Lower leg skin (tissue), 4 donors: ENCODE measurements at regions not wholly inside any gene's neighbourhood (a gene's known extent, or its start where the extent isn't known, plus 50 kb on each side); places are given as distances from the start of the nearest gene placed in this dataset.

Source experiments
- DNase-seq, 2 donors: peaks; one replicate each; pipeline ENCODE4 v3.0.0-alpha.2; 2019; ENCODE audit warnings: low spot score in 2 of 2
- H3K4me3 ChIP-seq: fragments of 200-600 bp; sonication (generic); 2 replicates; pipeline ENCODE4 v1.5.1; 2017; ENCODE audit warnings: mild to moderate bottlenecking, low read depth; ENCODE audit not compliant: poor library complexity, severe bottlenecking
- CTCF ChIP-seq, 3 donors: fragments of 450-650 bp; IDR thresholded peaks; one replicate each; pipeline ENCODE4 v1.5.1; 2016; ENCODE audit warnings: antibody characterized with exemption in 3 of 3, mild to moderate bottlenecking in 3 of 3, moderate library complexity in 2 of 3
- POLR2A ChIP-seq, 2 donors: fragments of 450-650 bp; IDR thresholded peaks; one replicate each; pipeline ENCODE4 v1.6.1; 2016 to 2017; ENCODE audit warnings: antibody characterized with exemption in 2 of 2, mild to moderate bottlenecking in 1 of 2, moderate library complexity in 1 of 2
- WGBS, 2 donors: methylation state at CpG; one replicate each; pipeline ENCODE4 v1.1.5; 2018; 5-methylcytosine and 5-hydroxymethylcytosine counted together
- intact Hi-C: fragments of 100-400 bp; cut with DNase I; formaldehyde crosslinking; loops from one replicate; pipeline ENCODE4 v1.15.0; 2023; ENCODE audit warnings: low total_unique reads

GRCh38 chr11:70495351-70496310, 97.3 kb downstream of the CTTN start:
- no peak for DNase-seq
- H3K4me3 ChIP-seq = no peak overlapping the region
- no peak for TF ChIP-seq POLR2A (IDR thresholded peaks at IDR 0.05)
- TF ChIP-seq CTCF (IDR thresholded peaks at IDR 0.05) = no peak
- WGBS, 2 donors = 85 to 90% methylated on average over 22 of the region's 22 CpGs
- intact Hi-C loops = no loop called here

DNA sequence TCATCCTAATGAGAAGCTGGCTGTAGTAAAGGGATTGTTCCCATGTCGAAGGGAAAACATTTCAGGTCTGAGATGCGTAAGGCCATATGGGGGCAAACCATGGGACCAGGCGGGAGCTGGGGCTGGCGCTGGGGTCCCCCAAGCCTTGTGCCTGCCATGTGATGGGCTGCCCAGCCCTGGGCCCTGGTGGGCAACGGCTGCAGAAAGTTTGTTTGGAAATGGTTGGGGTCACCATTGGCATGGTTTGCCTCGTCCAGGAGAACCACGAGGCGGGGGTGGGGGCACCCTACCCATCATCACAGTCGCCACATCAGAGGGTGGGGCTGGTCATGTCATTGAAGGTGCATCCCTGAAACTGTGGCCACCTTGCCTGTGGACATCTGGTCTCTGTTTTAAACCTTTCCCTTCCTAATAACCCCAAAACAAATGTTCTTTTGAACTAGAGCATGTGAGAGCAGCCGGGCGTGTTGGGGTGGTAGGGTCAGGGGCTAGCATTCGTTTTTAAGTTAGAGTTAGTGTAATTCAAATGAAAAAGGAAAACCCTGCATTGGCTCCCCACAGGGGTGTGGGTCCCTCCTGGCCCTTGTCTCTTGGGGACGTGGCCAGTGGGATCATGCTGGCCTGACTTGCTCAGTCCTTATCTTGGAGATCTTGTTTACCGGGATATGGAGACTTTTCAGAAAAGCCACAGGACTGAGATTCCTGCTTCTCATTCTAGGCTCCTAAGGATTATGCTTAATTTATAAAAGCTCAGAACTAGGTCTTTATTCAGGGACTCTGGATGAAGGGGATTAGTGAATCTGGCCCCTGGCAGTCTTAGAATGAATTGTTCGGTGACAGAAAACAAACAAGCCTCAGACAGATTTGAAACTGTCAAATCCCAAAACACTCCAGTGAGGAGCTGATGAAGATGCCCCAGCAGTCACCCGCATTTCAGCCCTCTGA, 98.5 kb downstream of the CTTN start:
- DNase-seq = no peak
- intact Hi-C loops = no loop called here
- WGBS, 2 donors = 76 to 83% methylated on average over 16 of the region's 16 CpGs
- no peak for TF ChIP-seq POLR2A (IDR thresholded peaks at IDR 0.05)
- no peak for TF ChIP-seq CTCF (IDR thresholded peaks at IDR 0.05)
- no peak overlapping the region for H3K4me3 ChIP-seq

DNA sequence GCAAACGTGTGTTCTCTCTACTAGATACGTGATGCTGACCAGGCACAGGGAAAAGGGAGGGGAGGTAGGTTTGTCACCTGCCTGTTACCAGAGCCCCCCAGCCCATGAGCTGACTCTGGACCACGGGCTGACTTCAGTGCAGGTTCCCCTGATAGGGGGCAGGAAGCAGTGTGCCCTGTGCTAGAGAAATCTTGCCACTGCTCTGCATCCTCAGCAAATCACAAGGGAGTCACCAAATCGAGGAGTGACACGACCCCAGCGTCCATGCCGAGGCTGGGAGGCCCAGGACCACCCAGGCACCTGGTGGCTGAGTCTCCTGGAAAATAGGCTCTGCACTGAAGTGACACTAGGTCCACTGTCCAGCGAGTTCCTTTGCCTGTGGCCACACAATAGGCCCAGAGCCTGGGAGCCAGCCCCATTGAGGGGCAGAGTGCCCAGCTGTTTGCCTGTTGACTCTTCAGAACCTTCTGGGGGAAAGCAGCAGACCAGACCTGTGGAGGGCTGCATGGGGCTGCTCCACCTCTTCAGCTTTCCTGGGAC, 99.3 kb downstream of the CTTN start:
- TF ChIP-seq POLR2A (IDR thresholded peaks at IDR 0.05) (no peak), CTCF (IDR thresholded peaks at IDR 0.05) (no peak)
- no peak overlapping the region for H3K4me3 ChIP-seq
- DNase-seq = no peak
- WGBS, 2 donors = 68 to 74% methylated on average over 7 to 8 of the region's 8 CpGs
- intact Hi-C loops = no loop called here

DNA sequence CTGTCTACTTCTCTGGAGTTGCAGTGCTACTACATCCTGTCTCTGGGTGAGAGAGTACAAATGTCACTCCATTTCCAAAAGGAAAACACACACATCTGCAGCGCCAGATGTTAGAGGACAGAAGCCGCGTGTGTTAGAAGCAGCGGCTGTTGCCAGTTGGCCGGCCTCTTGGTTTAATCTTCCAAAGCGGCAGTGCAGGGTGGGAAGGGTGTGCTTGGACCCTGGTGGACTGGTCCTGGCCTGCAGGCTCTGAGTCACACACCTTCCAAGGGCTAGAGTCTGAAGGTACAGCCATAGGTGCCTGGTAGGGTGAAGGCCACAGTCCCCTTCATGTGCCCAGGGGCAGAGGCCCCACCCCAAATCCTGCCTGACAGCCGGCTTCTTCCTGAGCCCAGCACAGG, 99.8 kb downstream of the CTTN start:
- no peak overlapping the region for H3K4me3 ChIP-seq
- TF ChIP-seq POLR2A (IDR thresholded peaks at IDR 0.05) = no peak
- no peak for TF ChIP-seq CTCF (IDR thresholded peaks at IDR 0.05)
- no peak for DNase-seq
- WGBS, 2 donors = 48 to 59% methylated on average over 7 of the region's 7 CpGs
- intact Hi-C loops = no loop called here

- TF ChIP-seq CTCF (IDR thresholded peaks at IDR 0.05) = no peak
- TF ChIP-seq POLR2A (IDR thresholded peaks at IDR 0.05) = no peak
- no peak overlapping the region for H3K4me3 ChIP-seq
- WGBS, 2 donors = 92 to 93% methylated on average over 26 of the region's 26 CpGs
- no peak for DNase-seq
- intact Hi-C loops = no loop called here
Observed at GRCh38 chr11:70498976-70499801, 100.9 kb downstream of the CTTN start.
